H1 (cell line): ENCODE measurements at regions not wholly inside any gene's neighbourhood (a gene's known extent, or its start where the extent isn't known, plus 50 kb on each side); places are given as distances from the start of the nearest gene placed in this dataset.
"Not testable (repeated sequence)": the region's sequence is repeated elsewhere in the genome, so short reads cannot be mapped to it uniquely, and the experiment has no call there.

ENCODE experiments used
- CTCF ChIA-PET: fragments of 300-600 bp; sonication (Branson Sonifier 250); formaldehyde crosslinking; loops from one replicate; lab custom pipeline; 2021; ENCODE audit not compliant: partially characterized antibody; lab: Charles Lee
- POLR2A ChIA-PET: fragments of 300-600 bp; sonication (Branson Sonifier 250); formaldehyde crosslinking; loops from one replicate; lab custom pipeline; 2021; ENCODE audit warnings: inconsistent platforms; ENCODE audit not compliant: partially characterized antibody; lab: Charles Lee
- DNase-seq, 2 experiments: peaks; one replicate each; pipeline versions ENCODE4 v3.0.0 to v3.0.0-alpha.2; 2010 to 2022; ENCODE audit warnings: low spot score in 2 of 2, low read depth in 1 of 2, mixed read lengths in 1 of 2
- FAIRE-seq: peaks from 2 replicates; lab custom pipeline; 2011; peaks lifted over from hg19 to GRCh38; lab: Jason Lieb, UNC
- H2AFZ ChIP-seq: 2 replicates; pipeline ENCODE4 v1.8.1; 2012; ENCODE audit warnings: low read length, inconsistent platforms
- H2AK5ac ChIP-seq: 2 replicates; pipeline ENCODE4 v1.6.1; 2013; ENCODE audit warnings: low read depth, low read length
- H2BK120ac ChIP-seq: replicated peaks from 2 replicates; pipeline ENCODE3; 2013; ENCODE audit warnings: low read depth, low read length, inconsistent platforms
- H2BK12ac ChIP-seq: 2 replicates; pipeline ENCODE4 v1.6.1; 2013; ENCODE audit warnings: low read depth, low read length
- H2BK15ac ChIP-seq: 2 replicates; pipeline ENCODE4 v1.6.1; 2013; ENCODE audit warnings: low read length
- H2BK20ac ChIP-seq: 2 replicates; pipeline ENCODE4 v1.6.1; 2013; ENCODE audit warnings: low read length
- H2BK5ac ChIP-seq: 2 replicates; pipeline ENCODE4 v1.6.1; 2013; ENCODE audit warnings: low read depth, low read length
- H3K14ac ChIP-seq: 2 replicates; pipeline ENCODE4 v1.6.1; 2013; ENCODE audit warnings: inconsistent platforms; ENCODE audit not compliant: insufficient read length
- H3K18ac ChIP-seq: 2 replicates; pipeline ENCODE4 v1.6.1; 2013; ENCODE audit warnings: low read length; ENCODE audit errors: extremely low read depth
- H3K23ac ChIP-seq: 2 replicates; pipeline ENCODE4 v1.6.1; 2013; ENCODE audit warnings: inconsistent platforms; ENCODE audit not compliant: insufficient read length
- H3K23me2 ChIP-seq: 2 replicates; pipeline ENCODE4 v1.6.1; 2013; ENCODE audit warnings: low read depth, low read length
- H3K27ac ChIP-seq: 2 replicates; pipeline ENCODE4 v1.6.1; 2011; ENCODE audit warnings: low read depth, low read length, inconsistent platforms
- H3K27me3 ChIP-seq, 4 experiments: replicated peaks in 1 of 4; 1 replicate in 1 of 4; 2 replicates in 3 of 4; pipeline versions ENCODE4 v1.6.1 to v1.8.1; 2011 to 2013; ENCODE audit warnings: low read length in 3 of 4, mild to moderate bottlenecking in 3 of 4, inconsistent platforms in 2 of 4, mixed read lengths in 2 of 4, moderate library complexity in 1 of 4; ENCODE audit not compliant: control insufficient read depth in 3 of 4, insufficient read depth in 3 of 4; ENCODE audit errors: extremely low read depth in 1 of 4
- H3K36me3 ChIP-seq, 4 experiments: 2 replicates each; pipeline versions ENCODE4 v1.6.1 to v1.8.1; 2011 to 2013; ENCODE audit warnings: mild to moderate bottlenecking in 4 of 4, low read length in 3 of 4, moderate library complexity in 2 of 4, control low read depth in 1 of 4, inconsistent platforms in 1 of 4; ENCODE audit not compliant: insufficient read depth in 4 of 4, control insufficient read depth in 2 of 4
- H3K4ac ChIP-seq: replicated peaks from 2 replicates; pipeline ENCODE3; 2013; ENCODE audit warnings: low read length, low read depth, mixed read lengths, inconsistent platforms; ENCODE audit not compliant: insufficient read length
- H3K4me1 ChIP-seq, 4 experiments: replicated peaks in 1 of 4; 1 replicate in 1 of 4; 2 replicates in 3 of 4; pipeline versions ENCODE4 v1.6.1 to v1.8.1; 2011 to 2013; ENCODE audit warnings: low read length in 3 of 4, inconsistent platforms in 2 of 4, mixed read lengths in 1 of 4; ENCODE audit not compliant: insufficient read depth in 4 of 4, control insufficient read depth in 3 of 4
- H3K4me2 ChIP-seq, 2 experiments: 2 replicates each; pipeline versions ENCODE4 v1.6.1 to v1.8.1; 2011 to 2013; ENCODE audit warnings: low read depth in 2 of 2, low read length in 2 of 2, control low read depth in 1 of 2, inconsistent platforms in 1 of 2, mild to moderate bottlenecking in 1 of 2; ENCODE audit not compliant: insufficient read depth in 1 of 2
- H3K4me3 ChIP-seq, 4 experiments: fragments of 200-600, 300-600 bp in 1 of 4; sonication (generic), shearing (Covaris generic), sonication (Bioruptor Twin) in 1 of 4; 2 replicates each; pipeline versions ENCODE4 v1.5.1 to v1.8.1; 2011 to 2016; ENCODE audit warnings: low read length in 4 of 4, low read depth in 3 of 4, control low read depth in 2 of 4, inconsistent platforms in 2 of 4, mild to moderate bottlenecking in 2 of 4, mixed read lengths in 1 of 4, moderate library complexity in 1 of 4; ENCODE audit not compliant: insufficient read depth in 2 of 4; ENCODE audit errors: extremely low read depth in 1 of 4
- H3K56ac ChIP-seq: replicated peaks from 2 replicates; pipeline ENCODE3; 2013; ENCODE audit warnings: low read depth, mild to moderate bottlenecking, mixed read lengths, low read length, inconsistent platforms; ENCODE audit not compliant: insufficient read length
- H3K79me1 ChIP-seq: 2 replicates; pipeline ENCODE4 v1.6.1; 2013; ENCODE audit warnings: low read depth, low read length, control low read depth
- H3K79me2 ChIP-seq, 2 experiments: 2 replicates each; pipeline versions ENCODE4 v1.6.1 to v1.8.1; 2012 to 2013; ENCODE audit warnings: low read length in 2 of 2, mild to moderate bottlenecking in 2 of 2, inconsistent platforms in 1 of 2; ENCODE audit not compliant: insufficient read depth in 2 of 2, control insufficient read depth in 1 of 2
- H3K9ac ChIP-seq, 4 experiments: replicated peaks in 1 of 4; 1 replicate in 1 of 4; 2 replicates in 3 of 4; pipeline versions ENCODE4 v1.6.1 to v1.8.1; 2011 to 2013; ENCODE audit warnings: low read depth in 3 of 4, low read length in 3 of 4, control low read depth in 2 of 4, mild to moderate bottlenecking in 2 of 4, moderate library complexity in 2 of 4, inconsistent platforms in 1 of 4; ENCODE audit errors: extremely low read depth in 1 of 4
- H3K9me3 ChIP-seq, 2 experiments: 2 replicates each; pipeline versions ENCODE4 v1.6.1 to v1.8.1; 2012 to 2013; ENCODE audit warnings: mild to moderate bottlenecking in 2 of 2, moderate library complexity in 2 of 2, control low read depth in 1 of 2, inconsistent platforms in 1 of 2, low read depth in 1 of 2, low read length in 1 of 2, mixed read lengths in 1 of 2; ENCODE audit not compliant: insufficient read depth in 2 of 2
- H4K20me1 ChIP-seq, 2 experiments: replicated peaks in 1 of 2; 2 replicates each; pipeline versions ENCODE3 to v1.8.1; 2011 to 2013; ENCODE audit warnings: inconsistent platforms in 2 of 2, low read length in 2 of 2, mild to moderate bottlenecking in 1 of 2; ENCODE audit not compliant: insufficient read depth in 2 of 2, control insufficient read depth in 1 of 2
- H4K5ac ChIP-seq: 2 replicates; pipeline ENCODE4 v1.6.1; 2013; ENCODE audit warnings: low read length, low read depth, mixed read lengths, inconsistent platforms; ENCODE audit not compliant: insufficient read length
- H4K8ac ChIP-seq: 2 replicates; pipeline ENCODE4 v1.8.0; 2013; ENCODE audit warnings: mild to moderate bottlenecking, moderate library complexity, low read length, inconsistent platforms; ENCODE audit not compliant: insufficient read depth; ENCODE audit errors: extremely low read depth
- H4K91ac ChIP-seq: replicated peaks from 2 replicates; pipeline ENCODE3; 2013; ENCODE audit warnings: low read length, mixed read lengths, inconsistent platforms; ENCODE audit not compliant: insufficient read length
- WGBS, 2 experiments: shearing (Covaris generic) in 1 of 2; methylation state at CpG; one replicate each; pipeline versions ENCODE4 v1.1.6 to v1.1.7; 2013 to 2015; ENCODE audit warnings: low lambda C conversion rate in 2 of 2, mixed read lengths in 2 of 2, inconsistent platforms in 1 of 2, low coverage in 1 of 2, missing lambda C conversion rate in 1 of 2; ENCODE audit not compliant: insufficient replicate concordance in 2 of 2, insufficient coverage in 1 of 2, insufficient read length in 1 of 2; ENCODE audit errors: extremely low coverage in 1 of 2, missing lambda C conversion rate in 1 of 2; 5-methylcytosine and 5-hydroxymethylcytosine counted together

GRCh38 chr5:158582669-158583068 lies 517.0 kb downstream of the EBF1 start:
- H3K79me1 ChIP-seq, H2AK5ac ChIP-seq, H4K5ac ChIP-seq, H3K4me3 ChIP-seq, H3K9ac ChIP-seq, FAIRE-seq, POLR2A ChIA-PET, H3K4me1 ChIP-seq, H3K23ac ChIP-seq, H4K20me1 ChIP-seq, H2BK20ac ChIP-seq, H3K18ac ChIP-seq, H3K4ac ChIP-seq, H3K27me3 ChIP-seq, H4K91ac ChIP-seq, H3K14ac ChIP-seq, H4K8ac ChIP-seq, H2AFZ ChIP-seq, H2BK5ac ChIP-seq, H3K23me2 ChIP-seq, H3K36me3 ChIP-seq, H2BK120ac ChIP-seq, H3K79me2 ChIP-seq, DNase-seq, CTCF ChIA-PET, H2BK12ac ChIP-seq, H2BK15ac ChIP-seq, H3K56ac ChIP-seq, H3K4me2 ChIP-seq, H3K27ac ChIP-seq: not testable (repeated sequence)
- peaks cover 0 to 21% of the 10 kb centered on the region in 2 experiments; a peak in 1 of 4 replicates for H3K9me3 ChIP-seq
- WGBS, 2 experiments = no CpG with 5 or more reads among the region's 27 CpGs
